T-helper 1 cell treated with Interleukin-12 subunit alpha and Interleukin-12 subunit beta and Interleukin-4 antibody, amounts not matched to agents 30 ng/mL and 1 ng/mL, for 36 hours (primary cell): ENCODE measurements at regions not wholly inside any gene's neighbourhood (a gene's known extent, or its start where the extent isn't known, plus 50 kb on each side); places are given as distances from the start of the nearest gene placed in this dataset.

ENCODE experiments used
- intact Hi-C: fragments of 100-400 bp; cut with micrococcal nuclease; formaldehyde crosslinking; loops from one replicate; pipeline ENCODE4 v1.15.1; 2024

- intact Hi-C loops = no loop called here
These were observed 396.3 kb upstream of the NEGR1 start for GRCh38 chr1:72678683-72679082.

DNA sequence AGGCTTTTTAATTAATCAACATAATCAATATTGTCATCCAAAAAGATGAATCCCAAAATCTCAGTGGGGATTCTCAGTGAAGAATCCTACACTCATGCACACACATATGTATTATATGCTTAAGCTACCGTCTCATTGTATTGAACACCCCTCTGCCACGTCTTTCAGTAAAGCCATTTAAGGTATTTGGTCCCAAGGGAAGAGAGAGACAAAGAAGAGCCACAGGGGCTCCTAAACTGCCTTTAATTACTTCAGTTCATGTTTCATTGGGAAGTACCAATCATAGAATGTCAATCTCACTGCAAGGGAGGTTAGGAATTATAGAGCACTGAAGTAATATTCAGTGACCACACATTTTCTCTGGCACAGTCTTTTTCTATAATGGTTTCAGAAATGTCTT lies 388.6 kb upstream of the NEGR1 start:
- intact Hi-C loops = no loop called here

DNA sequence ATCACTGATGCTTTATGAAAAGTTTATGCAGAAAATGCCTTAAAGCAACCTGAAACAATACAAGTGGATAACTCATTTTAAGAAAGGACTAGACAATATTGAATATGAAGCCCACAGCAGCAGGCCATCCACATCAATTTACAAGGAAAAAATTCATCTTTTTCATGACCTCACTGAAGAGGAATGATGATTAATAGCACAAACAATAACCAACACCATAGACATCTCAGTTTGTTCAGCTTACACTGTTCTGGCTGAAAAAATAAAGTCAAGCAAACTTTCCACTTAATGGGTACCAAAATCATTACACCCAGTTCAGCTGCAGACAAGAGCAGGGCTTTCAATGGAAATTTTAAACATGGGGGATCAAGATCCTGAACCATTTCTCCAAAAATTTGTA lies 380.6 kb upstream of the NEGR1 start:
- intact Hi-C loops = no loop called here

DNA sequence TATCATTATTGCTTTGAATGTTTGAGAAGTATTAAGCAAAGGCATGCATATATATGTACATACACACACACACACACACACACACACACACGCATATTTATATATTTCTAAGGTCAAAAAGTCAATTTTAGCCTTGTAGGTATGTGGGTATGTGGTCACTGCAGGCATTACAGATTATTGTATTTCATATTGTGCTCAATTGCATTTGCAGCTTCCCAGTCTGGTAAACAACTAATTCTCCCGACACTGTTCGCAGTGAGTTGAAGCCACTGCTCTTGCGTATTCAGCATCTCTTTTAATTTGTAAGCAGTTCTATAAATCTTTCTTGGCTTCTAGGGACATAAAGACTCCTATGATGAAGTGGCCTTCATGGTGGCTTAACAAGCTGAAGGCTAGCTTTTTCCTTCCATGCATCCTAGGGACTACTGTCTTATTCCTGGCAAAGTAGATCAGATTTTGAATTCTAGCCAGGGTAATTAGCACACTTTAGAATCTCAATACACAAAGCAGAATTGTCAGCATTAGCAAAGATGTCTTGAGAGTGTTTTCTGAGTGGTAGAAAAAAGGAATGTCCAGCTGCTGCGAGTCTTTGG lies 368.6 kb upstream of the NEGR1 start:
- intact Hi-C loops = no loop called here

- intact Hi-C loops = no loop called here
These were observed 367.7 kb upstream of the NEGR1 start for GRCh38 chr1:72649991-72650390.

DNA sequence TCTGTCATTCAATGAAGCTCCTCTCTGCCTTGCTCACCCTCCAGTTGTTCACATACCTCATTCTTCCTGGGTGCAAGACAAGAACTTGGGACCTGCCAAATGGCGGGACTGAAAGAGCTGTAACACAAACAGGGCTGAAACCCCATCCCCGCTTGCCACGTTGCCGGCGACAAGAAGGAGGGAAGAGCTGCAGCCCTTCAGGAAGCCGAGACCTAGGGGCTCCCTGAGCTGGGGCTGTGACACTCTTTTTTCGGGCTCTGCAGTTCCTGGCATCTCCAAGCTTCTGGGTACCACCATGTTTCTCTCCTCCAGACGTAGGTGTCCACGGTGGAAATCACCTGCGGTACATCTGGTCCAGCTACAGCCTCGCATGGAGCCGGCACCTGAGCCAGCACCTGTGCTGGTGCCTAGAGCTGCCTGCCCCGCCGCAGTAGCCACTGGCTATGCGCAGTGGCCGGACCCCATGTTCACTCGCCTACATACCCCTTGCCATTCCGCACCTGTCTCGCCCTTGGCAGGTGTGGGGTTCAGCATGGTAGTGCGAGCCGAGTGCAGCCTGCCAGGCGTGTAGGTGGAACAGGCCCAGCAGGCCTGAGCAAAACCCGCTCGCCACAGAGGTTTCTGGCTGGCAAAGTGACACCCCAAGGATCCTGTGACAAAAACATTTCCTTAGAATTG lies 367.0 kb upstream of the NEGR1 start:
- intact Hi-C loops = no loop called here

- intact Hi-C loops = no loop called here
These were observed 366.1 kb upstream of the NEGR1 start for GRCh38 chr1:72648465-72648864.

DNA sequence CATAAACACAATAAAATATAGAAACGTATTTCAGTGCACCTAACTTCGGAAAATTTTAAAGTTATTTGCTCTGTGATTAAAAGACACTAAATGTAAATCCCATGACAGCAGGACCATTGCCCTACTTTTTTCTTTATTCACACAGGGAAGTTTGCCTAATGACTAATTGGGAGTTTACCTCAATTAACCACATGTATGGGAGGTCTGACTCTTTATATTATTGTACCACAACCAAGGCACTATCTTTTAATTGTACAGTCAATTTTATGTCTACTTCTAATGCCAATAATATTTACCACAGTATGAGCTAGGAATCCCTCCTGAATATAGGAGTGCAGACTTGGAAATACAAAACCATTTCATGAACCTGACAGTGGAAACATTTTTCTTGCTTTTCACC lies 360.8 kb upstream of the NEGR1 start:
- intact Hi-C loops = no loop called here

DNA sequence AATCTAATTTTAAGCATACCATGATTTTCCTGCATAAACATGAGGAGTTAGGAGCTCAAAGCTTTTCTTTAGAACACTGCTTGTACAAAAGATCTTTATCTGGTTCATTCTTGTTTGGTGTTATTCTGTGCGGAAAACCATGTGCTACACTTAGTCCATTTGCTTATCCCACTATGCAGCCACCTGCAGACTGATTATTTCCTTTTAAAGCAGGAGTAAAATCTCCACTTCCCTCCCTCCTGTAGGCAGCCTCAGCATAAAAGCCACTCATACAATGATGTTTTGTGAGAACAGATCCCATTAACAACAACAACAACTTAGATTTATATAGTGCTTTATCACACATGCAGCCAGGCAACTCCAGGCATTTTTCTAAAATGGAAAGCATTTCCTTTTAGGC lies 355.3 kb upstream of the NEGR1 start:
- intact Hi-C loops = no loop called here

DNA sequence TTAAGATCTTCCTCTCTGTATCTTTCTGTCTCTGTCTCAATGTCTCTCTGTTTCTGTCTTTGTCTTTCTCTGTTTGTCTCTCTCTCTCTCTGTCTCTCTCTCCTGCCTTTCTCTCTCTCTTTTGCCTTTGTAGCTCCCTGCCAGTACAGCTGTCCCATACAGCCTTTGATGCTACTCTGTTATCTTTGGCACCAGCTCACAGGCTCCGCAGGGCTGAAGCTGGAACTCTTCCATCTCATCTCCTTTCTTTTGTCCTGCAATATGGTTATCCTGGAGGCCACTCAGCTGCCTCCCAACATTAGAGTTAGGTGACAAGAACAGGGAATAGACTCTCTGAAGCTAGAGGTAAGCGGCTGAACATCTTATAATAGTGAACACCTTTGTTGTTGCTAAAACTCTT lies 354.3 kb upstream of the NEGR1 start:
- intact Hi-C loops = no loop called here

GRCh38 chr1:72635719-72636118 lies 353.4 kb upstream of the NEGR1 start:
- intact Hi-C loops = no loop called here

GRCh38 chr1:72634946-72635345 lies 352.6 kb upstream of the NEGR1 start:
- intact Hi-C loops = no loop called here

- intact Hi-C loops = no loop called here
These were observed 349.1 kb upstream of the NEGR1 start for GRCh38 chr1:72631449-72631848.

DNA sequence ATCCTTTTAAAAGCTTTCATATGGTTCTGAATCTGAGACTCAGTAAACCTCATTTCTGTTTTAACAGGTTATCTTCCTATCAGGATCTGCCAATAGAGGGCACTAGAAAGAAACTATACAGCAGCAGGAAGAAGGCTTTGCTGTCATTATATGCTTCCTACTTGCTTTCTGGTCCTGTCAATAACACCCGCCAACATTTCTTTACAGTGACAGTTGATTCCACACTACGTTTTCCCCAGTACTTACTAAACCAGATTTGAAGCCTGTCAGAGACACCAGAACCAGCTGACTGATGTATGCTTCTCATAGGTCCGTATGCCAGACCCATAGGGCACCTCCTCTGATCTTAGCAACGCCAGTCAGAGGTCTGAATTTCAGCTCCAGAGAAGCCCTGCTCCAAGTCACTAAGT lies 341.0 kb upstream of the NEGR1 start:
- intact Hi-C loops = loop anchor here (5.0 kb wide), 2 partner anchors 1054 to 1374 kb away; no protein-coding TSS in a partner anchor

GRCh38 chr1:72620453-72620852 lies 338.1 kb upstream of the NEGR1 start:
- intact Hi-C loops = loop anchor here (5.0 kb wide), 2 partner anchors 1057 to 1377 kb away; no protein-coding TSS in a partner anchor

DNA sequence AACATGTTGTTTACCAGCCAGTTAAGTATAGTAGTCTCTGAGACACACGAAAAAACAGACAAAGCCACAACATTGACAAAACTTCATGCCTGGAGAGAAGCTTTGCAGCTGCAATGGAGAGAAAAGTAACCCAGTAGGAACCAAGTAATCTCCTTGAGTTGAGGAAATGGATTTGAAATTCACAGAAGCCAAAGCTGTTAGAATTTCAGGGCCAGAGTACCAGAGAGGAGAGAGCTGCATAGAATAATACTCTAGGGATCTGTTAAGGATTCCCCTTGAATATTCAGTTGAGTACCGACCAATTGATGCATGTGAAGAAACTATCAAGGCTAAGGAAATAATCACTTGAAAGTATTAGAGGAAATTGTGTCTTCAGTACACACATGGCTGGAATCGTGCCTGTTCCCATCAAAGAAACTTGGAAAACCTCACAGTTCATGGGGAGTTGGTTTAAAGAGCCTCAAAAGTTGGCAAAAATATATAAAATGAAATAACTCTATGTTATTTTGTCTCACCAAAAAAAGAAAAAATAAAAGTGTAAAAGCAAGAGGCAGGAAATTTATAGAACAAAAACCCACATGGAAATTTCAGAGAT lies 324.0 kb upstream of the NEGR1 start:
- intact Hi-C loops = no loop called here

DNA sequence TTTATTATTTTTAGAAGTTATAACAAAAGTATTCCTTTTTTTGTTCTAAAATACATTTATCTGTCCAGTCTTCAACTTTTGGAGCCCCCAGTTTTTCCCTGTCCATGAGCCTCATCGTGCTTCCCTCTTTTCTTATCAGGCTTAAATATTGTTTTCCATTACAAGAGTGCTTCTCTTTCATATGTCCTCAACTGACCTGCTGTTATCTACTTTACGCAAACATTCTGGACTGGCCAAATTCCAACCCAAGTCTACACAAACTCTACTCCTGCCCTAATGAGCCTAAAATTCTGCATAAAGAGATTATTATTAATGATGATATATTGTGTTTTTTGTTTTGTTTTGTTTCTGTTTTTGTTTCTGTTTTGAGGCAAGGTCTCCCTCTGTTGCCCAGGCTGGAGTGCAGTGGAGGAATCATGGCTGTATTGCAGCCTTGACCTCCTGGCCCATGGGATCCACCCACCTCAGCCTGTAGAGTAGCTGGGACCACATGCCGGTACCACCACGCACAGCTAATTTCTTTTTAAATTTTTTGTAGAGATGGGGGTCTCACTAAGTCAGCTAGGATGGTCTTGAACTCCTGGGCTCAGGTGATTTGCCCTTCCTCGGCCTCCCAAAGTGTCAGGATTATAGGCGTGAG lies 318.8 kb upstream of the NEGR1 start:
- intact Hi-C loops = no loop called here

DNA sequence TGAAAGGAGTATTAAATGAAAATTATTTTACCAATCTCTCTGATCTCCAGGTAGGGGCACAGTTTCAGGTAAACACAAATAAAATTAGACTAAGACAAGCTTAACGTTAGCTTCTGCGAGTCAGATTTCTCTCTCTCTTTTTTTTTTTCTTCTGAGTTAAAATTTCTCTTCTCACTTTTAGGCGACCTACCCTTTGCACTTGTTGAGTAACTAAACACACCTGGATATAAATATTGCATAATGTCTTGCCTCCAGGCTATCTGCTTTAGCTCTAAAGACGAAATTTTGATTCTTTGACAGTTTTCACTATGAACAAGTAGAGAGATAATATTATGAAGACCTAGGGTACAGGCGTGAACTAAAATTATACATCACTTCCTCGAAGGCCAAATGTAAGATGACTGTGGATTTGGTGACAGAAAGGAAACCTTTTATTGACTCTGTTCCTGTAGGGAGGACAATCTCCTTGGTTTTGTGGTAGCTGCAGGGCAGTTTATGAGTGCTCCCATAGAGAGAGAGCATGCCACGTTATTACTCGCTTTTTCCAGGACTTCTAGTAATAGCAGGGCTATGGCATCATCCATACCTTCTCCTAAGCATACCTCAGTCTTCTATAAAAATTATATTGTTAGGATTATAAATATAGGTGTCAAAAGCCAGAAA lies 303.8 kb upstream of the NEGR1 start:
- intact Hi-C loops = no loop called here

GRCh38 chr1:72579629-72580028 lies 297.3 kb upstream of the NEGR1 start:
- intact Hi-C loops = no loop called here

- intact Hi-C loops = no loop called here
These were observed 288.5 kb upstream of the NEGR1 start for GRCh38 chr1:72570815-72571214.

- intact Hi-C loops = no loop called here
These were observed 285.8 kb upstream of the NEGR1 start for GRCh38 chr1:72568113-72568512.

GRCh38 chr1:72567521-72567920 lies 285.2 kb upstream of the NEGR1 start:
- intact Hi-C loops = no loop called here
